Activated CD4-positive, alpha-beta memory T cell treated with anti-CD3 and anti-CD28 coated beads, Interleukin-2, amount 10 ng/mL, durations not matched to agents 7 days and 5 days (primary cell): ENCODE measurements at regions not wholly inside any gene's neighbourhood (a gene's known extent, or its start where the extent isn't known, plus 50 kb on each side); places are given as distances from the start of the nearest gene placed in this dataset.
"Not testable (repeated sequence)": the region's sequence is repeated elsewhere in the genome, so short reads cannot be mapped to it uniquely, and the experiment has no call there.

ENCODE experiments used
- CTCF ChIA-PET: fragments of 350-600 bp; sonication (Branson Sonifier 250); formaldehyde crosslinking; loops from one replicate; lab custom pipeline; 2021; ENCODE audit warnings: antibody characterized with exemption, inconsistent platforms; lab: Charles Lee
- POLR2A ChIA-PET: fragments of 350-600 bp; sonication (Branson Sonifier 250); formaldehyde crosslinking; loops from one replicate; lab custom pipeline; 2021; ENCODE audit warnings: antibody characterized with exemption; lab: Charles Lee
- DNase-seq: peaks from one replicate; pipeline ENCODE4 v3.0.0-alpha.2; 2020
- H3K27ac Mint-ChIP-seq: one replicate; pipeline ENCODE4 v1.8.0; 2021; ENCODE audit warnings: mild to moderate bottlenecking, mixed read lengths
- H3K27me3 Mint-ChIP-seq: one replicate; pipeline ENCODE4 v1.8.0; 2021; ENCODE audit warnings: mixed read lengths
- H3K36me3 Mint-ChIP-seq: one replicate; pipeline ENCODE4 v1.8.0; 2021; ENCODE audit warnings: low read depth, mixed read lengths
- H3K4me1 Mint-ChIP-seq: one replicate; pipeline ENCODE4 v1.8.0; 2021; ENCODE audit warnings: mixed read lengths
- H3K4me3 Mint-ChIP-seq: one replicate; pipeline ENCODE4 v1.8.0; 2021; ENCODE audit warnings: mild to moderate bottlenecking, mixed read lengths
- H3K9me3 Mint-ChIP-seq: one replicate; pipeline ENCODE4 v1.8.0; 2021; ENCODE audit warnings: mixed read lengths

DNA sequence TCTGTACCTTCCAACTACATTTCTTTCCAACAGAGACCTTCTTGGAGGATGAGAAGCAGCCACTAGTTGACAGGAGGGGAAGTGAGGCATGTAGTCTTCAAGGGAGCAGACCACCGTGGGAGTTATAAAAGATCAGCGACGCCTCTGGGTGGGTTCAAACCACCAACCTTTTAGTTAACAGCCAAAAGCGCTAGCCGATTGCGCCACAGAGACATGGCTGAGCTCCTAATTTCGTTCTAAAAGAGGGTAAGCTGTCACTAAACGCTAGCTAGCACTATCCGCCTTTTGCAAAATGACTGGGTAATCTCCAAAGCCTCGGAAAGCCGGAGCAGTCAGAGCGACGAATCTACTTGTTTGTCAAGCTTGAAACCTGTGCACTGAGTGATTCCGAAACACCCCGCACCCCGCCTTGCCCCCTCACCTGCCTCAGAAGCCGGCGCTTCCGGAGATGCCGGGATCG is 135.8 kb downstream of the FAM72B start:
- H3K9me3 Mint-ChIP-seq, H3K4me1 Mint-ChIP-seq, H3K36me3 Mint-ChIP-seq, POLR2A ChIA-PET, H3K4me3 Mint-ChIP-seq, CTCF ChIA-PET, H3K27ac Mint-ChIP-seq: not testable (repeated sequence)
- peaks cover 10% of the 10 kb centered on the region for H3K27me3 Mint-ChIP-seq
- peak; percentile 47 for DNase-seq

DNA sequence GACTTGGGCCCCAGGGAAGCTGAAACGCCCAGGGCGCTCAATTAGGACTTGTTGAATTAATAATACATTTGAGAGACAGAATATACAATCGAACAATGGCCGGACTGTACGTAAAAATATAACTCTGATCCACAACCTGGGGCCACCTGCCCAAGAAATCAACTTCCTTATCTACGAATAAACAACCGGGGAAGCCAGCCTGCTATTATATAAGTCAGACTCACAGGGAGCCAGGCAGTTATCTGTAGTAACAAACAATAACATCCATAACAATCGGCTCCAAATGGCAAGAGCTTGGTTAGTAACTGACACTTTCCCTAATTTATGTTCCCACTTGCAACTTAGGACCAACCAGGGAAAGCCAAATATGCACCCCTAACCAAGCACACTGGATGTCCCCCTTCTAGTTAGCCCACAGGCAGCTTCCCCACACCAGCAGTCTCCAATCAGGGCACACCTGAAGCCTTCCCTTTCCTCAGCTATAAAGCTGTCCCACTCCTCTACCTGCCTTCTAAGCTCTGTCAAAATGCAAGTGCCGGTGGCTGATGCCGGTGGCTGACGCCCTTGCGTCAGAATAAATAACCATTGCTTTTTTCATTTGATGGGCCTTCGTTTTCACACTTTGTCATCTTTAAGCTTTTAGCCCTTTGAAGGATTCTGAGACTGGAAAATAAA is 135.2 kb downstream of the FAM72B start:
- H3K4me1 Mint-ChIP-seq, H3K4me3 Mint-ChIP-seq, POLR2A ChIA-PET, H3K9me3 Mint-ChIP-seq, CTCF ChIA-PET, DNase-seq, H3K27ac Mint-ChIP-seq, H3K36me3 Mint-ChIP-seq: not testable (repeated sequence)
- peaks cover 10% of the 10 kb centered on the region for H3K27me3 Mint-ChIP-seq

DNA sequence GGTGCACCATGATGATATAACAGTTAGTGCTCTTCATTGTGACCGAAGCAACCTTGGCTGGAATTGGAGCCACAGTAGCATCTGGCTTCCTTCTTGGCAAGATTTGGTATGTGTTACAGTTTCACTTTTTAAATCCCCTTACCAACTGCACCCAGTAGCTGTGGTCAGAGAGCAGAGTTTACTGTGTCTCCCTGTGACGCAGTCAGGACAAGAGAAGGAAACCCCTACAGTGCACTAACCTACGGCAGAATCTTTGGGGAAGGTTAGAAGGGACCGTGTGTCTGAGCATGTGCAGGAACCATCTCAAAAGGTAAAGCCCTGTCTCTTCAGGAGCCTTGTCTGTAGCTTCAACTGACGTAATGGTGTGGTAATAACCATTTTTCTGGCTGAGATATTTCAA is 134.0 kb downstream of the FAM72B start:
- DNase-seq, H3K4me3 Mint-ChIP-seq, H3K9me3 Mint-ChIP-seq, CTCF ChIA-PET, H3K36me3 Mint-ChIP-seq, H3K27ac Mint-ChIP-seq, POLR2A ChIA-PET, H3K4me1 Mint-ChIP-seq: not testable (repeated sequence)
- H3K27me3 Mint-ChIP-seq = peaks cover 10% of the 10 kb centered on the region

DNA sequence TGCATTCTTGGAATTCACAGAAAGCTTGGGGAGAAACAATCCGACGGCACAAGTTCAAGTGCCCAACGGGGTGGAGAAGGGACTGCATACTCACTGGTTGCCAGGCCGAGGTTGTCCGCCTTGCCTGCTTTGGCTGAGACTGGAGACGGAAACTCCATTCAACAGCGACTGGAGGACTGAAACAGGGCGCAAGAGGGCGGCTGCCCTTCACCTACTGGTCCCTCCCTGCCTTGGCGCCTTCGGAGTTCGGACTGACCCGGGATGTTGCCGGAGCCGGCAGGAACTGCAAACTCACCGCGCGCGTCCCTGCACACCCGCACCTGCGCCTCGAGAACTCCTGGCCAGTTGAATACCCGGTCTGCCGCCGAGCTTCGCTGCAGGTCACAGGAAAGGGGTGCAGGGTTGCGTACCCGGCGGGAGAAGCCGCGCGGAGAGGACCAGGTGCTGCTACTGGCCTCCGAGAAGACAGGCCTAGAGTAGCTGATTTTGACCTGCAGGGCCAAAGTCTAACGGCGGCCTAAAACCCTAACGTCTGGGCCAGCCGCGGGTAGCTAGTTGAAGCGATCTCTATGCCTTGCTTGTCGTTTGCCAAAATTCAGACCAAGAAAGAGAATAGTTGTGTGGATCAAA is 132.9 kb downstream of the FAM72B start:
- H3K36me3 Mint-ChIP-seq, H3K9me3 Mint-ChIP-seq, POLR2A ChIA-PET, DNase-seq, CTCF ChIA-PET, H3K4me3 Mint-ChIP-seq, H3K27ac Mint-ChIP-seq, H3K4me1 Mint-ChIP-seq: not testable (repeated sequence)
- peaks cover 13% of the 10 kb centered on the region for H3K27me3 Mint-ChIP-seq

DNA sequence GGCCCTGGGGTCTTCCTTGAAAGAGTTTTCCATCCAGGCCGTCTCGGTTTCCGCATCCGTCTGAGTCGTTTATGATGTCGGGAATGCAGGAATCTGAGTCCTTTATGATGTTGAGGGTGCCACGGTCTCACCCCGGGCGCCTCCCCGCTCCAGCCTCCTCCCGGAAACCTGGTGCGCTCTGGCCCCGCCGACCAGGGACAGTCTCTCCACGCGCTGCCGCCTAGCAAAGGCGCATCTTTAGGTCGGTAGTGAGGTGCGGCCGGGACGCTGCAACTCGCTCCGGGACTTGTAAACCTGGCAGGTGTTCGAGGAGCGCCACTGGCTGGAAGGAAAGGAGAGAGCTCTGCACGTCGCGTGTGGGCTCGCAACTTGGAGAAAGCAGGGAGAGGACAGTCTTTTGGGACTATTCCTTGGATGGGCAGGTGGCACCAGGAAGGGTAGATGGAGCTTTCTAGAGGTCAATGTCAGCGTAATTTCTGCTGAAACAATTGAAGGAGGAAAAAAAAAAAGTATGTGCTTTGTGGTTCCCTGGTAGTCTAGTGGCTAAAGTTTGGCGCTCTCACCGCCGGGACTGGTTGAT is 132.0 kb downstream of the FAM72B start:
- CTCF ChIA-PET, H3K27ac Mint-ChIP-seq, H3K4me1 Mint-ChIP-seq, H3K4me3 Mint-ChIP-seq, H3K9me3 Mint-ChIP-seq, DNase-seq, H3K36me3 Mint-ChIP-seq, POLR2A ChIA-PET: not testable (repeated sequence)
- H3K27me3 Mint-ChIP-seq = peaks cover 13% of the 10 kb centered on the region

DNA sequence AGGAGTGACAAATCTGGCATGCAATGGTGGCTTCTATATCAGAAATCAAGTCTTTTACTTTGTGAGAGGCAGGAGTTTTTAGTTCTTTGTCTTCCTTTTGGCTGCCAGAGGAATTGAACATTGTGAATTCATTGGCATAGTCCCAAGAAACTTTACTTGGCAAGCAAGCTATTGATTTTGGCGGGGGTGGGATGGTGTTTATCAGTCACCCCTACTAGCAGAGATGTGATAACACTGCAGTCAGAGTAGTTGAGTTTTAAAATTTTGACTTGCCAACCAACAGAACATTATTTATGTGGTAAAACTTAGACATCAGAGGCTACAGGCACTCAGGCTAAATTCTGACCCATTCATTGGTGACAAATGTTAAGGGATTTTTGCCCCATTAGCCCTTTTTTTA is 129.2 kb downstream of the FAM72B start:
- H3K27me3 Mint-ChIP-seq = peaks cover 13% of the 10 kb centered on the region
- POLR2A ChIA-PET, DNase-seq, H3K36me3 Mint-ChIP-seq, CTCF ChIA-PET, H3K4me1 Mint-ChIP-seq, H3K27ac Mint-ChIP-seq, H3K9me3 Mint-ChIP-seq, H3K4me3 Mint-ChIP-seq: not testable (repeated sequence)

DNA sequence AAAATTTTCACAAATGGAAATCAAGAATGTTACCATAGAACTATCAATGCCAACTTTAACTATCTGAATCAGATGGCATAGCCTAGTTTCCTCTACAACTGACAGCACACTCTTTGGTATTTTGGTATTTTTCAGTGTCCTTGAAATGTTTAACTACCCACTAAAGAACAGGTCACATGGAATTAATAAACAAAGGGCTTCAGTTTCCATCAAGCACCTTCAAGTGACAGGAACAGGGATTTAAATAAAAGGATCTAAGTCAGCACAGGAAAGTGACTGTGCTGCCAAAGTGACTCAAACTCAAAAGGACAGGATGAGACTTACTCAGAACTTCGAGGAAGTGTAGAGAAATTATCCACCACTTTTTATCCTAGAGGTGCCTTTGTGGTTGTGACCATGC is 117.2 kb downstream of the FAM72B start:
- POLR2A ChIA-PET, H3K36me3 Mint-ChIP-seq, H3K4me3 Mint-ChIP-seq, H3K27ac Mint-ChIP-seq, DNase-seq, H3K27me3 Mint-ChIP-seq, H3K9me3 Mint-ChIP-seq, H3K4me1 Mint-ChIP-seq, CTCF ChIA-PET: not testable (repeated sequence)

DNA sequence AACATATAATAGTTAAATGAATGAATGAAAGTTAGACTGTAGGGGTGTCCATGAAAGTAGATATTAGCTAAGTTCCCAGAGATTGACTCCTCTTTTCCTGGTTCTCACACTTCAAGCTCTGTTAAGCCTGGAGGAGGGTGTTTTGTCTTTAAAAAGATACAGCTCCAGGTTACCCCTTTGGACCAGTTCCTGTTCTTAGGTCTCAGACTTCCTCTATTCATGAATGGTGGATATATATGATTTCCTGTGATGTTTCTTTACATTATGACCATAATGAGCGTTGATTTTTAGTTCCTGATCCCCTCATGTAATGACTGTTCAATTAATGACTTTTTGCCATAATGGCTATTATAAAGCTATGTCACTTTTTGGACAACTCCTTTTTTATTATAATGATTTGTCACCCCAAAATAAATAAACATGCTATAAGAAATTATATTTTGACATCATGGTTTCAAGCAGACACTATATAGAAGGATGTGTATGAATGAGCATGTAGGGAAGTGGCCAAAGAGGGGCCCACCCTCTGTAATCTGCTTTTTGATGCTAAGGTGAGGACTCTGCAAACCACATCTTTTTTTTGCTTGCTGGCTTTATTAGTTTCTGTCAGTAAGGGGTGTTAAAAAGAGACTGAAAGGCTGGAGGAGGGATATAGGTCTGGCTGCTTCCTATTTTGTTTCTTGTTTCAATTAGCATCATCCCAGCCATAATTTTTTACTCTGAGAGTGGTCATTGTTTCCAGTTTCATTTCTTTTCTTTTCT is 115.2 kb downstream of the FAM72B start:
- H3K4me3 Mint-ChIP-seq, H3K9me3 Mint-ChIP-seq, H3K27ac Mint-ChIP-seq, H3K36me3 Mint-ChIP-seq, CTCF ChIA-PET, H3K4me1 Mint-ChIP-seq, DNase-seq, H3K27me3 Mint-ChIP-seq, POLR2A ChIA-PET: not testable (repeated sequence)

DNA sequence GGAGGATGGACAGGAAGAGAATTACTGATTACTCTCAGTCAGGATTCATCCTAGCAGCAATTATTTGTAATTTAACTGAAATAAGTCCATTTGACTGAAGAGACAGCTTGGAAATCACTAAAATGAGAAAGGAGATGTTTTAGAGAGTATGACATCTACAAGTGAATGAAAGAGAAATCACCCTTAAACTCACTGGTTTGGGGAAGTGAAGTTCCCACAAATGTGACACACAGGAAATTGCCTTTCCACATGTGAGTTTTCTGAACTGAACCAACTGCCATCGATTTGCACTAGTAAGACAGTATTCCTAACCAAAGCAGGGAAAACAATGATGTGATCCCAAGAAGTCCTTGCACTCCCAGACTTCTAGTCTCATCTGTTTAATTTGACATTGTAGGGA is 110.3 kb downstream of the FAM72B start:
- H3K36me3 Mint-ChIP-seq, H3K27ac Mint-ChIP-seq, H3K27me3 Mint-ChIP-seq, DNase-seq, H3K9me3 Mint-ChIP-seq, POLR2A ChIA-PET, CTCF ChIA-PET, H3K4me3 Mint-ChIP-seq: not testable (repeated sequence)
- peaks cover 13% of the 10 kb centered on the region for H3K4me1 Mint-ChIP-seq

DNA sequence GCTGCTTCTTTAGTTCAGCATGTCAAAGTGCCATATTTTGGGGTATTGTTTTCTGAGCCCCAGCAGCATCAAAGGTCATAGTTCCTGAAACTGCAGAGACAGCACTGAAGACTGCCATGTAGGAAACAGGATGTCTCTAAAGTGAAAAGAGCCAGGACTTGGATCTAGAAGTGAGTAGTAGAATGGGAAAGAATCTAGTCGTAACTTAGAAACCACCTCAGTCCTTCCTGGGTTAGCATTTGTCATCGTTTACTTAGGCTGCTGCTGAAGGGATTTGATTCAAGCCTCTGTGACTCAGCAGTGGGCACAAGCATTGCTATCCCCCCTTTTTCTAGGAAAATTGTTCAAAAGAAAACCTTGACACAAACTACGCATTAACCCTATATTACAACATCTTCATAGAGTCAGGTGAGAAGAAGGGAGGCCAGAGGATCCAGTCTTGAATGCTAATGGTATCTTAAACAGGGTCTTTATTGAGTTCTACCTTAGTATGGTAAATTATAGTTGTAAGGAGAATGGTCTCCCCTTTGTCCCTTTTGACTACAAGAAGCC is 108.8 kb downstream of the FAM72B start:
- DNase-seq, POLR2A ChIA-PET, H3K27me3 Mint-ChIP-seq, H3K27ac Mint-ChIP-seq, H3K9me3 Mint-ChIP-seq, H3K36me3 Mint-ChIP-seq, H3K4me3 Mint-ChIP-seq, CTCF ChIA-PET: not testable (repeated sequence)
- H3K4me1 Mint-ChIP-seq = peaks cover 22% of the 10 kb centered on the region

DNA sequence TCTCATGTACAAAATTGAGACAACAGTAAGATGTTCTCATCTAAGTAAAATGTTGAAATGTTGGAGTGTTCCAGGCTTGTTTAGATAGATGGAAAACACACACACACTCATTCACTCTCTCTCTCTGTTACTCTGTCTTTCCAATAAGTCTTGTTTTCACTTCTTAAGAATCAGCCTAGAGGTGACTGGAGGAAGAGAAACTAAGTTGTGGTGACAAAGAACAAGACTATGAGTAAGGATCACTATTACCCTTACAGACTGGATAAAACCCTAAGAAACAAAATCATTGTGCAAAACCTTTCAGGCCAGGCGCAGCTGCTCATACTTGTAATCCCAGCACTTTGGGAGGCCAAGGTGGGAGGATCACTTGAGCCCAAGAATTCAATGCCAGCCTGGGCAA is 107.5 kb downstream of the FAM72B start:
- H3K4me3 Mint-ChIP-seq, H3K27ac Mint-ChIP-seq, POLR2A ChIA-PET, DNase-seq, H3K27me3 Mint-ChIP-seq, H3K9me3 Mint-ChIP-seq, H3K36me3 Mint-ChIP-seq, CTCF ChIA-PET: not testable (repeated sequence)
- peaks cover 31% of the 10 kb centered on the region for H3K4me1 Mint-ChIP-seq

DNA sequence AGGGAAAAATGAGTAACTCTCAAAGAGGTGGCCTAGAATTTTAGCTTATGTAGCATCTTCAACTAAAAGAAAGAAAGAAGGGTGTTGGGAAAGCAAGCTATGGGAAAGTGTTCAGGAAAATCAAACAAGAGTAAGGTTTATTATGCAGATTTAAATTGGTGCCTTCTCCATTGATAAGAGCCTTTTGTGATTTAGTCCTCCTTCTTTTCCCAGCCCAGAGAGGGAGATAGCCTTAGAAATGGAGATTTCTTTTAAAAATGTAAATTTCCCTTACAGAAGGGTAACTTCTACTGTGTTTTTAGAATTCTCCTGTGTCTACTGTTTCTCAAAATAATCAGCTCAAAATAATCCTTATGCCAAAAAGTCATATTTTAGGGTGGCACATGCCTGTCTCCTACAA is 104.5 kb downstream of the FAM72B start:
- H3K9me3 Mint-ChIP-seq, H3K27me3 Mint-ChIP-seq, DNase-seq, CTCF ChIA-PET, POLR2A ChIA-PET, H3K36me3 Mint-ChIP-seq, H3K27ac Mint-ChIP-seq: not testable (repeated sequence)
- Mint-ChIP-seq H3K4me3 (peak overlapping the region; percentile 2), H3K4me1 (peaks cover 26% of the 10 kb centered on the region)

DNA sequence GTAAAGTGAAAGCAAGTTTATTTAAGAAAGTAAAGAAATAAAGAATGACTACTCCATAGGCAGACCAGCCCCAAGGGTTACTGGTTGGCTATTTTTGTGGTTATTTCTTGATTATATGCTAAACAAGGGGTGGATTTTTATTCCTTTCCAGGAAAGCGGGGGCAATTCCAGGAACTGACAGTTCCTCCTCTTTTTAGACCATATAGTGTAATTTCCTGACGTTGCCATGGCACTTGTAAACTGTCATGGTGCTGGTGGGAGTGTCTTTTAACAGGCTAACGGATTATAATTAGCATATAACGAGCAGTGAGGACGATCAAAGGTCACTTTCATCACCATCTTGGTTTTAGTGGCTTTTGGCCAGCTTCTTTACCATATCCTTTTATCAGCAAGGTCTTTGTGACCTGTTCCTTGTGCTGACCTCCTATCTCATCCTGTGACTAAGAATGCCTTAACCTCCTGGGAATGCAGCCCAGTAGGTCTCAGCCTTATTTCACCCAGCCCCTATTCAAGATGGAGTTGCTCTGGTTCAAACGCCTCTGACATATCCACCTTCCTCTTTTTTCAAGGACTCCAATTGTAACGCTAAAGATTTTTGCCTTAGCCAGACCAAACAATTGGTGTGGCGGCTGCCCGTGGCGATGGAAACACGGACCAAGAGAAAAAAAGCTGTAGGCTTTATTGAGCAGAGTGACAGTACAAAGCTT is 103.8 kb downstream of the FAM72B start:
- H3K27me3 Mint-ChIP-seq, H3K27ac Mint-ChIP-seq, H3K36me3 Mint-ChIP-seq, H3K9me3 Mint-ChIP-seq, CTCF ChIA-PET, POLR2A ChIA-PET: not testable (repeated sequence)
- DNase-seq = peak; percentile 55
- Mint-ChIP-seq H3K4me1 (peaks cover 25% of the 10 kb centered on the region), H3K4me3 (peak overlapping the region; percentile 2)
